ENCODE measurements at regions not wholly inside any gene's neighbourhood (a gene's known extent, or its start where the extent isn't known, plus 50 kb on each side); places are given as distances from the start of the nearest gene placed in this dataset.

GRCh38 chr5:167594061-167594435 is 697.4 kb upstream of the WWC1 start:
- no peak for DNase-seq
- in situ Hi-C loops (cut with HindIII; ENCODE audit: low pct_ligation_motif_present, low pct_unique_long_range_greater_than_20kb, low sequenced_read_pairs), result no loop called here

GRCh38 chr5:167594750-167595149 is 696.7 kb upstream of the WWC1 start:
- in situ Hi-C loops (cut with HindIII; ENCODE audit: low pct_ligation_motif_present, low pct_unique_long_range_greater_than_20kb, low sequenced_read_pairs), result no loop called here

GRCh38 chr5:167595196-167595595 is 696.2 kb upstream of the WWC1 start:
- in situ Hi-C loops (cut with HindIII; ENCODE audit: low pct_ligation_motif_present, low pct_unique_long_range_greater_than_20kb, low sequenced_read_pairs), result no loop called here
- DNase-seq, result no peak

More at GRCh38 chr5:167594750-167595149, 696.7 kb upstream of the WWC1 start:
- DNase-seq, result no peak

GRCh38 chr5:167598166-167598565 is 693.3 kb upstream of the WWC1 start:
- in situ Hi-C loops (cut with HindIII; ENCODE audit: low pct_ligation_motif_present, low pct_unique_long_range_greater_than_20kb, low sequenced_read_pairs), result no loop called here
- DNase-seq, result no peak

GRCh38 chr5:167602067-167602466 is 689.4 kb upstream of the WWC1 start:
- in situ Hi-C loops (cut with HindIII; ENCODE audit: low pct_ligation_motif_present, low pct_unique_long_range_greater_than_20kb, low sequenced_read_pairs), result no loop called here
- DNase-seq, result no peak

- no peak for DNase-seq
- in situ Hi-C loops (cut with HindIII; ENCODE audit: low pct_ligation_motif_present, low pct_unique_long_range_greater_than_20kb, low sequenced_read_pairs), result no loop called here
These were observed 688.3 kb upstream of the WWC1 start for GRCh38 chr5:167603135-167603534.

GRCh38 chr5:167608390-167609272 is 682.8 kb upstream of the WWC1 start:
- in situ Hi-C loops (cut with HindIII; ENCODE audit: low pct_ligation_motif_present, low pct_unique_long_range_greater_than_20kb, low sequenced_read_pairs), result no loop called here
- DNase-seq, result no peak

- in situ Hi-C loops (cut with HindIII; ENCODE audit: low pct_ligation_motif_present, low pct_unique_long_range_greater_than_20kb, low sequenced_read_pairs), result no loop called here
- no peak for DNase-seq
These were observed 677.0 kb upstream of the WWC1 start for GRCh38 chr5:167614294-167615021.

- in situ Hi-C loops (cut with HindIII; ENCODE audit: low pct_ligation_motif_present, low pct_unique_long_range_greater_than_20kb, low sequenced_read_pairs), result no loop called here
- no peak for DNase-seq
These were observed 675.2 kb upstream of the WWC1 start for GRCh38 chr5:167616043-167616890.

GRCh38 chr5:167623354-167623753 is 668.1 kb upstream of the WWC1 start:
- no peak for DNase-seq
- in situ Hi-C loops (cut with HindIII; ENCODE audit: low pct_ligation_motif_present, low pct_unique_long_range_greater_than_20kb, low sequenced_read_pairs), result no loop called here

- no peak for DNase-seq
- in situ Hi-C loops (cut with HindIII; ENCODE audit: low pct_ligation_motif_present, low pct_unique_long_range_greater_than_20kb, low sequenced_read_pairs), result no loop called here
These were observed 667.4 kb upstream of the WWC1 start for GRCh38 chr5:167624053-167624452.

GRCh38 chr5:167626341-167627123 is 664.9 kb upstream of the WWC1 start:
- no peak for DNase-seq
- in situ Hi-C loops (cut with HindIII; ENCODE audit: low pct_ligation_motif_present, low pct_unique_long_range_greater_than_20kb, low sequenced_read_pairs), result no loop called here

GRCh38 chr5:167629634-167630033 is 661.8 kb upstream of the WWC1 start:
- DNase-seq, result no peak
- in situ Hi-C loops (cut with HindIII; ENCODE audit: low pct_ligation_motif_present, low pct_unique_long_range_greater_than_20kb, low sequenced_read_pairs), result no loop called here

GRCh38 chr5:167631191-167631590 is 660.3 kb upstream of the WWC1 start:
- in situ Hi-C loops (cut with HindIII; ENCODE audit: low pct_ligation_motif_present, low pct_unique_long_range_greater_than_20kb, low sequenced_read_pairs), result no loop called here
- no peak for DNase-seq

- no peak for DNase-seq
- in situ Hi-C loops (cut with HindIII; ENCODE audit: low pct_ligation_motif_present, low pct_unique_long_range_greater_than_20kb, low sequenced_read_pairs), result no loop called here
These were observed 658.3 kb upstream of the WWC1 start for GRCh38 chr5:167633114-167633513.

GRCh38 chr5:167633931-167634341 is 657.5 kb upstream of the WWC1 start:
- in situ Hi-C loops (cut with HindIII; ENCODE audit: low pct_ligation_motif_present, low pct_unique_long_range_greater_than_20kb, low sequenced_read_pairs), result no loop called here
- no peak for DNase-seq

- in situ Hi-C loops (cut with HindIII; ENCODE audit: low pct_ligation_motif_present, low pct_unique_long_range_greater_than_20kb, low sequenced_read_pairs), result no loop called here
- no peak for DNase-seq
These were observed 657.0 kb upstream of the WWC1 start for GRCh38 chr5:167634432-167634831.

GRCh38 chr5:167638816-167639215 is 652.6 kb upstream of the WWC1 start:
- DNase-seq, result no peak
- in situ Hi-C loops (cut with HindIII; ENCODE audit: low pct_ligation_motif_present, low pct_unique_long_range_greater_than_20kb, low sequenced_read_pairs), result no loop called here
